K562 (cell line): ENCODE measurements at regions not wholly inside any gene's neighbourhood (a gene's known extent, or its start where the extent isn't known, plus 50 kb on each side); places are given as distances from the start of the nearest gene placed in this dataset.

Experiments used
- EP400 ChIP-seq: fragments of 450-650 bp; IDR thresholded peaks from 2 replicates; pipeline ENCODE4 v1.6.1; 2017; ENCODE audit warnings: antibody characterized with exemption, mild to moderate bottlenecking, moderate library complexity
- GATA2 ChIP-seq: sonication (generic); formaldehyde crosslinking; IDR thresholded peaks from 2 replicates; pipeline ENCODE4 v1.4.0; 2020; ENCODE audit warnings: mild to moderate bottlenecking, missing genetic modification reagents
- JUND ChIP-seq, 2 experiments: IDR thresholded peaks; 2 replicates in 1 of 2; 3 replicates in 1 of 2; pipeline ENCODE4 v1.6.1; 2011; ENCODE audit warnings: borderline replicate concordance in 2 of 2, low read depth in 2 of 2, low read length in 2 of 2, improper control_type of control experiment in 1 of 2, missing biosample characterization in 1 of 2, missing genetic modification characterization in 1 of 2, missing genetic modification reagents in 1 of 2
- PHF20 ChIP-seq: fragments of 450-650 bp; IDR thresholded peaks from 2 replicates; pipeline ENCODE4 v1.6.1; 2018; ENCODE audit not compliant: partially characterized antibody
- POLR2AphosphoS5 ChIP-seq: IDR thresholded peaks from 2 replicates; pipeline ENCODE4 v1.6.1; 2011; ENCODE audit warnings: mild to moderate bottlenecking, low read depth, low read length, moderate library complexity; ENCODE audit not compliant: control insufficient read depth, insufficient read depth
- RB1 ChIP-seq: fragments of 450-650 bp; IDR thresholded peaks from 2 replicates; pipeline ENCODE4 v1.6.1; 2017; ENCODE audit warnings: low read depth, mild to moderate bottlenecking
- RBBP5 ChIP-seq: fragments of 200-600 bp; sonication (generic); IDR thresholded peaks from 2 replicates; pipeline ENCODE4 v1.6.1; 2012; ENCODE audit warnings: borderline replicate concordance, mild to moderate bottlenecking, low read length, control low read depth, inconsistent platforms; ENCODE audit not compliant: insufficient read depth, poor library complexity, severe bottlenecking
- RFX5 ChIP-seq: IDR thresholded peaks from 2 replicates; pipeline ENCODE4 v1.6.1; 2011; ENCODE audit warnings: low read depth, mild to moderate bottlenecking, improper control_type of control experiment, low read length
- SMAD2 ChIP-seq: fragments of 150-350 bp; IDR thresholded peaks from 2 replicates; pipeline ENCODE4 v1.6.1; 2014; ENCODE audit warnings: low read depth, mild to moderate bottlenecking, low read length
- TCF7L2 ChIP-seq: fragments of 150-350 bp; IDR thresholded peaks from 2 replicates; pipeline ENCODE4 v1.6.1; 2016; ENCODE audit warnings: low read depth, mild to moderate bottlenecking, low read length, moderate library complexity
- TF ChIP-seq, protein P1 (sequence below), 3 experiments: IDR thresholded peaks in 2 of 3; conservative IDR thresholded peaks in 1 of 3; 2 replicates each; pipeline ENCODE4 v1.5.1; 2011 to 2012; ENCODE audit warnings: low read length in 3 of 3, mild to moderate bottlenecking in 3 of 3, control low read depth in 2 of 3, improper control_type of control experiment in 1 of 3, inconsistent platforms in 1 of 3, low read depth in 1 of 3, mixed read lengths in 1 of 3, moderate library complexity in 1 of 3; ENCODE audit not compliant: insufficient read depth in 2 of 3
- TF ChIP-seq, protein P2 (sequence below): fragments of 250-450 bp; sonication (Bioruptor Pico); IDR thresholded peaks from 2 replicates; pipeline ENCODE4 v1.5.0; 2021
- TF ChIP-seq, protein P3 (sequence below), 2 experiments: fragments of 450-650 bp; IDR thresholded peaks; 2 replicates each; pipeline ENCODE4 v1.6.1; 2016; ENCODE audit warnings: mild to moderate bottlenecking in 2 of 2, borderline replicate concordance in 1 of 2, low read depth in 1 of 2, moderate library complexity in 1 of 2

DNA sequence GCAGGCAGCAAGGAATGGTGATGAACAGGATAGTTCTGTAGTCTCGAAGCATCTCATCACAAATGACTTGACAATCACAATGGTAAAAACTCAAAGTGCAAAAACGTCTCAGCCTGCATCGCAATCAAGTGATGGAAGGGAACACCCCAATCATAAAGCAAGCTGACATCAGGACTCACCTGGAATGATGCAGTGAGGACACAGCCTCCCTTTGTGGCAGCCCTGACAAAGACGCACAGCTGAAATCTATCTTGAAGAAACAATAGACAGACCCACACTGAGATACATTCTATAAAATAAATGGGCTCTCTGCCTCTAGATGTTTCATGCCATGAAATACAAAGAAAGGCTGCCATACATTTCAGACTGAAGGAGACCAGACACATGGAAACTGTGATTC lies 748.0 kb upstream of the IGFBP3 start:
- TF ChIP-seq TCF7L2 (no peak), SMAD2 (no peak), PHF20 (no peak), GATA2 (no peak), RFX5 (no peak), RB1 (no peak), RBBP5 (no peak), POLR2AphosphoS5 (no peak), JUND (IDR thresholded peaks at IDR 0.05; ENCODE audit: borderline replicate concordance, low read depth, low read length) (no peak), JUND (tag; IDR thresholded peaks at IDR 0.05; ENCODE audit: borderline replicate concordance, low read depth, low read length) (no peak), EP400 (no peak)
- TF ChIP-seq, protein P1, sequence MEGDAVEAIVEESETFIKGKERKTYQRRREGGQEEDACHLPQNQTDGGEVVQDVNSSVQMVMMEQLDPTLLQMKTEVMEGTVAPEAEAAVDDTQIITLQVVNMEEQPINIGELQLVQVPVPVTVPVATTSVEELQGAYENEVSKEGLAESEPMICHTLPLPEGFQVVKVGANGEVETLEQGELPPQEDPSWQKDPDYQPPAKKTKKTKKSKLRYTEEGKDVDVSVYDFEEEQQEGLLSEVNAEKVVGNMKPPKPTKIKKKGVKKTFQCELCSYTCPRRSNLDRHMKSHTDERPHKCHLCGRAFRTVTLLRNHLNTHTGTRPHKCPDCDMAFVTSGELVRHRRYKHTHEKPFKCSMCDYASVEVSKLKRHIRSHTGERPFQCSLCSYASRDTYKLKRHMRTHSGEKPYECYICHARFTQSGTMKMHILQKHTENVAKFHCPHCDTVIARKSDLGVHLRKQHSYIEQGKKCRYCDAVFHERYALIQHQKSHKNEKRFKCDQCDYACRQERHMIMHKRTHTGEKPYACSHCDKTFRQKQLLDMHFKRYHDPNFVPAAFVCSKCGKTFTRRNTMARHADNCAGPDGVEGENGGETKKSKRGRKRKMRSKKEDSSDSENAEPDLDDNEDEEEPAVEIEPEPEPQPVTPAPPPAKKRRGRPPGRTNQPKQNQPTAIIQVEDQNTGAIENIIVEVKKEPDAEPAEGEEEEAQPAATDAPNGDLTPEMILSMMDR (IDR thresholded peaks at IDR 0.05 in 2 of 3, conservative IDR thresholded peaks at IDR 0.05 in 1 of 3; ENCODE audit: insufficient read depth in 2 of 3, low read depth in 1 of 3, low read length in 3 of 3): no peak
- TF ChIP-seq, protein P2, sequence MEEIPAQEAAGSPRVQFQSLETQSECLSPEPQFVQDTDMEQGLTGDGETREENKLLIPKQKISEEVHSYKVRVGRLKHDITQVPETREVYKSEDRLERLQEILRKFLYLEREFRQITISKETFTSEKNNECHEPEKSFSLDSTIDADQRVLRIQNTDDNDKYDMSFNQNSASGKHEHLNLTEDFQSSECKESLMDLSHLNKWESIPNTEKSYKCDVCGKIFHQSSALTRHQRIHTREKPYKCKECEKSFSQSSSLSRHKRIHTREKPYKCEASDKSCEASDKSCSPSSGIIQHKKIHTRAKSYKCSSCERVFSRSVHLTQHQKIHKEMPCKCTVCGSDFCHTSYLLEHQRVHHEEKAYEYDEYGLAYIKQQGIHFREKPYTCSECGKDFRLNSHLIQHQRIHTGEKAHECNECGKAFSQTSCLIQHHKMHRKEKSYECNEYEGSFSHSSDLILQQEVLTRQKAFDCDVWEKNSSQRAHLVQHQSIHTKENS (CRISPR knock-in tag): no peak
- TF ChIP-seq, protein P3, sequence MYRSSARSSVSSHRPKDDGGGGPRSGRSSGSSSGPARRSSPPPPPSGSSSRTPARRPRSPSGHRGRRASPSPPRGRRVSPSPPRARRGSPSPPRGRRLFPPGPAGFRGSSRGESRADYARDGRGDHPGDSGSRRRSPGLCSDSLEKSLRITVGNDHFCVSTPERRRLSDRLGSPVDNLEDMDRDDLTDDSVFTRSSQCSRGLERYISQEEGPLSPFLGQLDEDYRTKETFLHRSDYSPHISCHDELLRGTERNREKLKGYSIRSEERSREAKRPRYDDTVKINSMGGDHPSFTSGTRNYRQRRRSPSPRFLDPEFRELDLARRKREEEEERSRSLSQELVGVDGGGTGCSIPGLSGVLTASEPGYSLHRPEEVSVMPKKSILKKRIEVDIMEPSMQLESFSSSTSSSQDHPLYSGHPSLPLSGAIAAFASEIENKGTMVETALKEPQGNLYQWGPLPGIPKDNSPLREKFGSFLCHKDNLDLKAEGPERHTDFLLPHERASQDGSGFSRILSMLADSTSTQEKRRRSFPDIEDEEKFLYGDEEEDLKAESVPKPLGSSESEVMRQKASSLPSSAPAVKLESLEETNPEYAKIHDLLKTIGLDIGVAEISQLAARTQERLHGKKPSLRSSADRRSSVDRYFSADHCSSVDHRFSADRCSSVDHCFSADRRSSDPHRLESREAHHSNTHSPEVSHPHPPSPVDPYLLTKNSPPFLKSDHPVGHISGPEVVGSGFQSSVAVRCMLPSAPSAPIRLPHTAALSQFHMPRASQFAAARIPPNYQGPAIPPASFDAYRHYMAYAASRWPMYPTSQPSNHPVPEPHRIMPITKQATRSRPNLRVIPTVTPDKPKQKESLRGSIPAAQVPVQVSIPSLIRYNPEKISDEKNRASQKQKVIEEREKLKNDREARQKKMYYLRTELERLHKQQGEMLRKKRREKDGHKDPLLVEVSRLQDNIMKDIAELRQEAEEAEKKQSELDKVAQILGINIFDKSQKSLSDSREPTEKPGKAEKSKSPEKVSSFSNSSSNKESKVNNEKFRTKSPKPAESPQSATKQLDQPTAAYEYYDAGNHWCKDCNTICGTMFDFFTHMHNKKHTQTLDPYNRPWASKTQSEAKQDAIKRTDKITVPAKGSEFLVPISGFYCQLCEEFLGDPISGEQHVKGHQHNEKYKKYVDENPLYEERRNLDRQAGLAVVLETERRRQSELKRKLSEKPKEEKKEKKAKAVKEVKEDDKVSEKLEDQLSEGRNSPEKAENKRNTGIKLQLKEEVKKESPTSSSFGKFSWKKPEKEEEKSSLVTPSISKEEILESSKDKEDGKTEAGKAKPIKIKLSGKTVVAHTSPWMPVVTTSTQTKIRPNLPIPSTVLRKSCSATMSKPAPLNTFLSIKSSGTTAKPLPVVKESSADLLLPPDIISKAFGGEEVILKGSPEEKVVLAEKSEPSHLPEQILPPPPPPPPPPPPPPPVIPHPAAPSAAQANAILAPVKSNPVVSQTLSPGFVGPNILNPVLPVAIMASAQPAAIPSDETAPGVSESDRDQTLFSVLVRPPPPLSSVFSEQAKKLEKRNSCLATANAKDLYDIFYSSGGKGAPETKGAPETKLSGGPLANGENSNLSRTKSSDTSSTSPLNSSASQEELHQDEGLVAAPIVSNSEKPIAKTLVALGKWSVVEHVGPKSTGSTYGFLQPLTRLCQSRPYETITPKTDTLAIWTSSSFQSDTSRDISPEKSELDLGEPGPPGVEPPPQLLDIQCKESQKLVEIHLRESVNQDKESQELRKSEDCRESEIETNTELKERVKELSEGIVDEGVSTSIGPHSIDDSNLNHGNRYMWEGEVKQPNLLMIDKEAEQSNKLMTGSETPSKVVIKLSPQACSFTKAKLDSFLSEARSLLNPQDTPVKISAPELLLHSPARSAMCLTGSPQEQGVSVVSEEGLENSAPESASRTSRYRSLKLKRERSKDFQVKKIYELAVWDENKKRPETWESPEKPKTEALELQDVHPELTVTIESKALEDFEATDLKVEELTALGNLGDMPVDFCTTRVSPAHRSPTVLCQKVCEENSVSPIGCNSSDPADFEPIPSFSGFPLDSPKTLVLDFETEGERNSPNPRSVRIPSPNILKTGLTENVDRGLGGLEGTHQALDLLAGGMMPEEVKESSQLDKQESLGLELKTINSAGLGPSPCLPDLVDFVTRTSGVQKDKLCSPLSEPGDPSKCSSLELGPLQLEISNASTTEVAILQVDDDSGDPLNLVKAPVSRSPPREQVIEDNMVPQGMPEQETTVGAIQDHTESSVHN (IDR thresholded peaks at IDR 0.05; ENCODE audit: borderline replicate concordance in 1 of 2, low read depth in 1 of 2): no peak
